Sigmoid colon (tissue), 4 donors: ENCODE measurements at regions not wholly inside any gene's neighbourhood (a gene's known extent, or its start where the extent isn't known, plus 50 kb on each side); places are given as distances from the start of the nearest gene placed in this dataset.

Experiments
- CTCF ChIP-seq, 4 experiments: fragments of 450-650 bp in 3 of 4; fragments of 200-600 bp in 1 of 4; IDR thresholded peaks; one replicate each; pipeline ENCODE4 v1.5.1; 2016 to 2019; ENCODE audit warnings: antibody characterized with exemption in 4 of 4, mild to moderate bottlenecking in 3 of 4, moderate library complexity in 2 of 4
- EP300 ChIP-seq, 4 donors: sonication (generic); formaldehyde crosslinking; IDR thresholded peaks; one replicate each; pipeline ENCODE4 v1.6.1; 2017; ENCODE audit warnings: antibody characterized with exemption in 4 of 4
- POLR2A ChIP-seq, 2 donors: fragments of 450-650 bp; IDR thresholded peaks; one replicate each; pipeline ENCODE4 v1.6.1; 2016; ENCODE audit warnings: antibody characterized with exemption in 2 of 2, mild to moderate bottlenecking in 2 of 2, moderate library complexity in 2 of 2
- POLR2AphosphoS5 ChIP-seq, 4 donors: sonication (generic); formaldehyde crosslinking; IDR thresholded peaks; one replicate each; pipeline ENCODE4 v1.6.1; 2017; ENCODE audit warnings: antibody characterized with exemption in 4 of 4

GRCh38 chr3:161977850-161978249 is 481.2 kb downstream of the OTOL1 start:
- no peak for TF ChIP-seq POLR2A (IDR thresholded peaks at IDR 0.05)
- no peak for TF ChIP-seq CTCF (IDR thresholded peaks at IDR 0.05)
- no peak for TF ChIP-seq EP300 (IDR thresholded peaks at IDR 0.05)
- TF ChIP-seq POLR2AphosphoS5 (IDR thresholded peaks at IDR 0.05), result no peak
